A673 (cell line): ENCODE measurements at regions not wholly inside any gene's neighbourhood (a gene's known extent, or its start where the extent isn't known, plus 50 kb on each side); places are given as distances from the start of the nearest gene placed in this dataset.

Experiments
- BruUV-seq: library from RNA; stranded (reverse); fragments of 400-500 nt; replicated peaks from 2 replicates; lab custom pipeline; 2021; lab: Mats Ljungman, UMichigan
- CTCF ChIA-PET: fragments of 300-600 bp; sonication (Branson Sonifier 250); formaldehyde crosslinking; loops from one replicate; lab custom pipeline; 2022; ENCODE audit warnings: antibody characterized with exemption; lab: Charles Lee
- POLR2A ChIA-PET: fragments of 300-600 bp; sonication (Branson Sonifier 250); formaldehyde crosslinking; loops from one replicate; lab custom pipeline; 2022; ENCODE audit warnings: antibody characterized with exemption; ENCODE audit not compliant: low non-redundant PET; lab: Charles Lee
- DNase-seq: peaks from one replicate; pipeline ENCODE4 v3.0.0-alpha.2; 2015; ENCODE audit warnings: low spot score
- H3K27ac ChIP-seq: fragments of 200-600 bp; sonication (generic); 2 replicates; pipeline ENCODE4 v1.5.1; 2016; ENCODE audit warnings: mixed run types, low read depth, mild to moderate bottlenecking, mixed read lengths, antibody characterized with exemption, low read length; ENCODE audit not compliant: poor library complexity, severe bottlenecking
- H3K27me3 ChIP-seq: fragments of 200-600 bp; sonication (generic); replicated peaks from 2 replicates; pipeline ENCODE4 v1.6.1; 2017; ENCODE audit warnings: mixed run types, low read depth, mild to moderate bottlenecking, mixed read lengths, antibody characterized with exemption, low read length; ENCODE audit not compliant: insufficient read depth, poor library complexity
- H3K36me3 ChIP-seq: fragments of 200-600 bp; sonication (generic); 2 replicates; pipeline ENCODE4 v1.6.1; 2016; ENCODE audit warnings: mixed run types, mild to moderate bottlenecking, mixed read lengths, antibody characterized with exemption, low read length; ENCODE audit not compliant: insufficient read depth, poor library complexity, severe bottlenecking
- H3K4me1 ChIP-seq: fragments of 200-600 bp; sonication (generic); 2 replicates; pipeline ENCODE4 v1.6.1; 2017; ENCODE audit warnings: mixed run types, mild to moderate bottlenecking, mixed read lengths, antibody characterized with exemption, low read length; ENCODE audit not compliant: insufficient read depth, poor library complexity, severe bottlenecking
- H3K4me3 ChIP-seq: fragments of 200-600 bp; sonication (generic); 2 replicates; pipeline ENCODE4 v1.5.1; 2016; ENCODE audit warnings: low read depth, mixed run types, mild to moderate bottlenecking, mixed read lengths, low read length; ENCODE audit not compliant: poor library complexity, severe bottlenecking
- H3K9me3 ChIP-seq: fragments of 200-600 bp; sonication (generic); 2 replicates; pipeline ENCODE4 v1.6.1; 2016; ENCODE audit warnings: mixed run types, low read depth, mild to moderate bottlenecking, mixed read lengths, antibody characterized with exemption, low read length; ENCODE audit not compliant: poor library complexity, severe bottlenecking
- EZH2 ChIP-seq: fragments of 200-600 bp; sonication (generic); IDR thresholded peaks from 2 replicates; pipeline ENCODE4 v1.6.1; 2017; ENCODE audit warnings: borderline replicate concordance, low read depth, mild to moderate bottlenecking, mixed read lengths, antibody characterized with exemption, low read length; ENCODE audit not compliant: poor library complexity, severe bottlenecking
- intact Hi-C: fragments of 100-400 bp; cut with micrococcal nuclease; formaldehyde crosslinking; loops from one replicate; pipeline ENCODE4 v1.10.0; 2022; ENCODE audit not compliant: unreplicated experiment
- TF ChIP-seq, protein P1 (sequence below): fragments of 300-800, 200-600 bp; sonication (generic); conservative IDR thresholded peaks from 2 replicates; pipeline ENCODE4 v1.5.1; 2017; ENCODE audit warnings: low read depth, mild to moderate bottlenecking, antibody characterized with exemption, low read length, moderate library complexity, mixed read lengths

DNA sequence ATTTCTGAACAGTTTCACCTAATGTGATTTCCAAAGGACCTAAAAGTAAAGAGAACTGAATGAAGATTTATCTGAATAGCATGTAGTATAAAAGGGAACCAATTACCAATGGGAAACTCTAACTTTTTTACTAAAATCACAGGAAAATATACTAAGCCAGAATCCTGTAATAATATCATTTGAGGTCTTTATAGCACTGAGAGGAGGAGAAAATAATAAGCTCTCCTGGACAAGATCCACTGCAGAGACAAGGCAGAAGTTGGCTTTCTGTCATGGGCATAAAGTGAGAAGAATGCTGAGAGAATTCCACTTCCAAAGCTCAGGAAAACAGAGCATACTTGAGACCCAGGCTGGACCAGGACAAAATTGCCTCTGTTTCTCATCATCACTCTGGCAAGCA lies 1131.4 kb downstream of the SORCS1 start:
- no peaks in the 10 kb centered on the region for H3K27me3 ChIP-seq
- no TSS peak for BruUV-seq
- ChIA-PET POLR2A (no interaction called here), CTCF (no interaction called here)
- intact Hi-C loops, result no loop called here
- H3K36me3 ChIP-seq, result no peaks in the 10 kb centered on the region
- TF ChIP-seq EZH2, result no peak
- TF ChIP-seq, protein P1, sequence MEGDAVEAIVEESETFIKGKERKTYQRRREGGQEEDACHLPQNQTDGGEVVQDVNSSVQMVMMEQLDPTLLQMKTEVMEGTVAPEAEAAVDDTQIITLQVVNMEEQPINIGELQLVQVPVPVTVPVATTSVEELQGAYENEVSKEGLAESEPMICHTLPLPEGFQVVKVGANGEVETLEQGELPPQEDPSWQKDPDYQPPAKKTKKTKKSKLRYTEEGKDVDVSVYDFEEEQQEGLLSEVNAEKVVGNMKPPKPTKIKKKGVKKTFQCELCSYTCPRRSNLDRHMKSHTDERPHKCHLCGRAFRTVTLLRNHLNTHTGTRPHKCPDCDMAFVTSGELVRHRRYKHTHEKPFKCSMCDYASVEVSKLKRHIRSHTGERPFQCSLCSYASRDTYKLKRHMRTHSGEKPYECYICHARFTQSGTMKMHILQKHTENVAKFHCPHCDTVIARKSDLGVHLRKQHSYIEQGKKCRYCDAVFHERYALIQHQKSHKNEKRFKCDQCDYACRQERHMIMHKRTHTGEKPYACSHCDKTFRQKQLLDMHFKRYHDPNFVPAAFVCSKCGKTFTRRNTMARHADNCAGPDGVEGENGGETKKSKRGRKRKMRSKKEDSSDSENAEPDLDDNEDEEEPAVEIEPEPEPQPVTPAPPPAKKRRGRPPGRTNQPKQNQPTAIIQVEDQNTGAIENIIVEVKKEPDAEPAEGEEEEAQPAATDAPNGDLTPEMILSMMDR, result no peak
- no peak overlapping the region for H3K27ac ChIP-seq
- no peak for DNase-seq
- no peak overlapping the region for H3K4me3 ChIP-seq
- H3K9me3 ChIP-seq, result no peaks in the 10 kb centered on the region
- no peaks in the 10 kb centered on the region for H3K4me1 ChIP-seq

GRCh38 chr10:106032450-106033002 lies 1132.0 kb downstream of the SORCS1 start:
- no peak for TF ChIP-seq EZH2
- TF ChIP-seq, protein P1, result no peak
- CTCF ChIA-PET, result no interaction called here
- no TSS peak for BruUV-seq

DNA sequence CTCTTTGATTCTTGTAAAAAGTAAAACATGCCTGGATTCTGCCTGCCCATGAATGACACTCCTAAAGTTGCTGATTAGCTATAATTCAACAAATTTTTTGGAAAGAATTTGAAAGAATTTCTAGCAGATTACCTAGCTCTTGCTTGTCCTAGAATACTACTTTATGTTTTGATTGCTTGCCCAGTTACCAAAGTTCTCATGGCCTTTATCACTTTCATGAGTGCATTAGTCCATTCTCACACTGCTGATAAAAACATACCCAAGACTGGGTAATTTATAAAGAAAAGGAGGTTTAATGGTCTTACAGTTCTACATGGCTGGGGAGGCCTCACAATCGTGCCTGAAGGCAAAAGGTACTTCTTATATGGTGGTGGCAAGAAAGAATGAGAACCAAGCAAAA lies 1137.3 kb downstream of the SORCS1 start:
- ChIA-PET CTCF (no interaction called here), POLR2A (no interaction called here)
- H3K36me3 ChIP-seq, result no peaks in the 10 kb centered on the region
- H3K27me3 ChIP-seq, result no peaks in the 10 kb centered on the region
- no peak for DNase-seq
- no peak overlapping the region for H3K4me3 ChIP-seq
- intact Hi-C loops, result no loop called here
- BruUV-seq, result no TSS peak
- H3K27ac ChIP-seq, result no peak overlapping the region
- TF ChIP-seq EZH2, result no peak
- TF ChIP-seq, protein P1, result no peak
- H3K4me1 ChIP-seq, result no peaks in the 10 kb centered on the region
- H3K9me3 ChIP-seq, result no peaks in the 10 kb centered on the region

More at GRCh38 chr10:106032450-106033002, 1132.0 kb downstream of the SORCS1 start:
- intact Hi-C loops, result no loop called here
- no peaks in the 10 kb centered on the region for H3K36me3 ChIP-seq
- H3K4me3 ChIP-seq, result no peak overlapping the region
- no peak for DNase-seq
- no peaks in the 10 kb centered on the region for H3K9me3 ChIP-seq
- H3K27me3 ChIP-seq, result no peaks in the 10 kb centered on the region
- no peaks in the 10 kb centered on the region for H3K4me1 ChIP-seq
- H3K27ac ChIP-seq, result no peak overlapping the region
- POLR2A ChIA-PET, result no interaction called here
